ENCODE measurements at regions not wholly inside any gene's neighbourhood (a gene's known extent, or its start where the extent isn't known, plus 50 kb on each side); places are given as distances from the start of the nearest gene placed in this dataset.
A peak's percentile ranks its signal among the peaks of the same experiment; 100 is the strongest.
"Not testable (repeated sequence)": the region's sequence is repeated elsewhere in the genome, so short reads cannot be mapped to it uniquely, and the experiment has no call there.

- TF ChIP-seq, protein P1, sequence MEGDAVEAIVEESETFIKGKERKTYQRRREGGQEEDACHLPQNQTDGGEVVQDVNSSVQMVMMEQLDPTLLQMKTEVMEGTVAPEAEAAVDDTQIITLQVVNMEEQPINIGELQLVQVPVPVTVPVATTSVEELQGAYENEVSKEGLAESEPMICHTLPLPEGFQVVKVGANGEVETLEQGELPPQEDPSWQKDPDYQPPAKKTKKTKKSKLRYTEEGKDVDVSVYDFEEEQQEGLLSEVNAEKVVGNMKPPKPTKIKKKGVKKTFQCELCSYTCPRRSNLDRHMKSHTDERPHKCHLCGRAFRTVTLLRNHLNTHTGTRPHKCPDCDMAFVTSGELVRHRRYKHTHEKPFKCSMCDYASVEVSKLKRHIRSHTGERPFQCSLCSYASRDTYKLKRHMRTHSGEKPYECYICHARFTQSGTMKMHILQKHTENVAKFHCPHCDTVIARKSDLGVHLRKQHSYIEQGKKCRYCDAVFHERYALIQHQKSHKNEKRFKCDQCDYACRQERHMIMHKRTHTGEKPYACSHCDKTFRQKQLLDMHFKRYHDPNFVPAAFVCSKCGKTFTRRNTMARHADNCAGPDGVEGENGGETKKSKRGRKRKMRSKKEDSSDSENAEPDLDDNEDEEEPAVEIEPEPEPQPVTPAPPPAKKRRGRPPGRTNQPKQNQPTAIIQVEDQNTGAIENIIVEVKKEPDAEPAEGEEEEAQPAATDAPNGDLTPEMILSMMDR (IDR thresholded peaks at IDR 0.05; ENCODE audit: low read depth, low read length, missing control alignments): no peak
- no peak overlapping the region for H3K4me3 ChIP-seq (ENCODE audit: low read depth, low read length)
- DNase-seq (ENCODE audit: low read depth): no peak
These were observed 235.0 kb downstream of the SUCLG1 start for GRCh38 chr2:84224121-84224520.

DNA sequence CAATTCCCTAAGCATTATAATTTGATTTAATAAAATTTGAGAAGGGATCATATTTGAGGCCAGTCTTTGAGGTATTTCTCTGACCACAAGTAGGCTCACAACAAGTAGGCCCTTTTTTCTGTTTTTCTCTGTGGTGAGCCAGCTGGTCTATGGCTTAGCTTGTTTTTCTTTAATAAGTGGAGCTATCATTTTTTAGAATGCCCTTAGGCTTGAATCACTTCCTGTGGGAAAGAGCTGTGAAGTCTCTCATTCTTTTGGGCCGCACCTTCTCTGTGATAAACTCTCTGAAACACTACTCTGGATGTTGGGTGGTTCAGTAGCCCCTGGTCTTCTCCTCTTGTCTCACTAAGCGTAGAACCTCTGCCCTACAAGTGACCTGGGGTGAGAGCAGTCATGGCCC lies 235.9 kb downstream of the SUCLG1 start:
- no peak overlapping the region for H3K4me3 ChIP-seq (ENCODE audit: low read depth, low read length)
- TF ChIP-seq, protein P1 (IDR thresholded peaks at IDR 0.05; ENCODE audit: low read depth, low read length, missing control alignments): no peak
- DNase-seq (ENCODE audit: low read depth): no peak

DNA sequence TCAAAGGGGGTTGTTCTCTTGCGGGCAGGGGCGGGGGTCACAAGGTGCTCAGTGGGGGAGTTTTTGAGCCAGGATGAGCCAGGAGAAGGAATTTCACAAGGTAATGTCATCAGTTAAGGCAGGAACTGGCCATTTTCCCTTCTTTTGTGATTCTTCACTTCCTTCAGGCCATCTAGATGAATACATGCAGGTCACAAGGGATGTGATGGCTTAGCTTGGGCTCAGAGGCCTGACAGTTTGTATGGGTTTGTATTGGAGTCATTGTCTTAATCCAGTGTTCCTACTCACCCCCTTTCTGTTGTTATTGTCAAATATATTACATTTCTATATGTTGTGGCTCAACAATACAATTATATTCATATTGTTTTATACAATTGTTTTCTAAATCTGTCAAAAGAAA lies 238.0 kb downstream of the SUCLG1 start:
- H3K4me3 ChIP-seq (ENCODE audit: low read depth, low read length); DNase-seq (ENCODE audit: low read depth): not testable (repeated sequence)

GRCh38 chr2:84217456-84217855 lies 241.6 kb downstream of the SUCLG1 start:
- TF ChIP-seq, protein P1 (IDR thresholded peaks at IDR 0.05; ENCODE audit: low read depth, low read length, missing control alignments): no peak
- no peak for DNase-seq (ENCODE audit: low read depth)
- no peak overlapping the region for H3K4me3 ChIP-seq (ENCODE audit: low read depth, low read length)

DNA sequence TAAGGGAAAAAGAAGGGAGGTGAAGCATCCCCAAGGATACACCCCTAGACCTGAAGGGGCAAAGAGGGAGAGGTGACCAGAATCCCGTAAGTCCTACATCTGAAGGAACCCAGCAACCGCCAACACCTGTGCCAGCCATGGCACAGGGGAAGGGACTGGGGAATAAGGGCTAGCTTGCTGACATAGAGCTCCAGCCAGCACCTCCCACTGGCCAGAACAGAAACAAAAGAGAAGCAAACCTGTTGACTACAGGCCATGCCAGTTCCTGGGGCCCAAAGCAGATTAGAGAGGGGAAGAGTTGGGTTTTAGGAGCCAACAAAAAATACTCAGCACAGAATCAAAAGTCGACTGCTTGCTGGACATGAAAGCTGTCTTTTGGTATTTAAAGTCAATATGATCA lies 244.6 kb downstream of the SUCLG1 start:
- TF ChIP-seq, protein P1 (IDR thresholded peaks at IDR 0.05; ENCODE audit: low read depth, low read length, missing control alignments): no peak
- no peak for DNase-seq (ENCODE audit: low read depth)
- H3K4me3 ChIP-seq (ENCODE audit: low read depth, low read length): no peak overlapping the region

- DNase-seq (ENCODE audit: low read depth): peak; percentile 35
- TF ChIP-seq, protein P1 (IDR thresholded peaks at IDR 0.05; ENCODE audit: low read depth, low read length, missing control alignments): no peak
- H3K4me3 ChIP-seq (ENCODE audit: low read depth, low read length): no peak overlapping the region; the same call in 1 of the 2 replicates
These were observed 246.3 kb downstream of the SUCLG1 start for GRCh38 chr2:84212611-84213314.

GRCh38 chr2:84209941-84210340 lies 249.1 kb downstream of the SUCLG1 start:
- no peak overlapping the region for H3K4me3 ChIP-seq (ENCODE audit: low read depth, low read length)
- TF ChIP-seq, protein P1 (IDR thresholded peaks at IDR 0.05; ENCODE audit: low read depth, low read length, missing control alignments): no peak
- DNase-seq (ENCODE audit: low read depth): no peak
